DMS 273 treated with DMSO at 0.1 percent for 48 hours (cell line): ENCODE measurements at regions not wholly inside any gene's neighbourhood (a gene's known extent, or its start where the extent isn't known, plus 50 kb on each side); places are given as distances from the start of the nearest gene placed in this dataset.

Experiments
- DNase-seq: peaks from one replicate; lab custom pipeline; 2025; lab: John Stamatoyannopoulos, UW

DNA sequence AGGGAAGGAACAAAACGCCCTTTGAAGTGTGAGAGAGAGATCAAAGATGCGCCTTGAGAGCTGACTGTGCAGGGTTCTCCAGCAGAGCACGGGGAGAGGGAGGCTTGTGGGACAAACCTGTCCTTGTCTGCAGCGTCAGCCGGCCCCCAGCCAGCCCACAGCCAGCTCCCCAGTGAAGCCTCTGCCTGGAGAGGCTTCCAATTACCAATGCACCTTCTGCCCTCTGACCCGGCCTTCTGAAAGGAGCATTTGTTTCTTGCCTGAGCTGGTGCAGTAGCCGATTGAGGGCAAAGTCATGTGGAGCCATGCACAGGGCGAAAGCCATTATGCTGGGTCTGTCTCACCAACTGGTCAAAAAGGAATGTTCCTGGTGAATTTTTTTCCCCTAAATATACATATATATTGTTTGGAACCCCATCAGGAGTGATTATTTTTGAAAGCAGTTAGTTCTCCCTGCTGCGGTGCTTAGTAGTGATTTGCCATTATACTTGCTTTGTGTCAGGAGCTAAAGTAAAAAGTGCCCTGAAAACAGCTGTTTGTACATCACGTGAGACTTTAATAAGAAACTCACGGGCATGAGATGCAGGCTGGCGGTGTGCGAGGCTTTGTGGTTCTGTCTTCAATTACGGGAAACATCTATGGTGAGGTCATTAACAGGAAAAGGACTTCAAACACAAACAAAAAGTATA, 268.6 kb downstream of the KLF6 start:
- no peak for DNase-seq

DNA sequence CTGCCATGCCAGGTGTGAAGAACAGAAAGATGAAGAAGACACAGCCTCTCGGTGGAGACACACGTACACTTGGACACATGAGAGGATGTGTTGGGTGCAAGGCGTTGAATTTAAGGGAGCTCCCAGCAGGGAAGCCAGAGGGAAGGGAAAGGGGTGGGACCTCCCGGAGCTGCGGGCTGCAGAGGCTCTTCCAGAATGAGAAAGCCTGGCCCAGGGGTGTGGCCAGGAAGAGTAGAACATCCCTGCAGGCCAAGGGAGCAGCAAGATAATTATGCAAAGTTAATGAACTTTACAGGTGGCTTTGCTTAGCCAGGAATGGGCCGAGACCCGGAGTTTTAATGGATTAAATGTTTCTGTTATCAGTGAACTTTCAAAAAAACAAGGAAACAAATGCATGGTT, 270.3 kb downstream of the KLF6 start:
- no peak for DNase-seq

DNA sequence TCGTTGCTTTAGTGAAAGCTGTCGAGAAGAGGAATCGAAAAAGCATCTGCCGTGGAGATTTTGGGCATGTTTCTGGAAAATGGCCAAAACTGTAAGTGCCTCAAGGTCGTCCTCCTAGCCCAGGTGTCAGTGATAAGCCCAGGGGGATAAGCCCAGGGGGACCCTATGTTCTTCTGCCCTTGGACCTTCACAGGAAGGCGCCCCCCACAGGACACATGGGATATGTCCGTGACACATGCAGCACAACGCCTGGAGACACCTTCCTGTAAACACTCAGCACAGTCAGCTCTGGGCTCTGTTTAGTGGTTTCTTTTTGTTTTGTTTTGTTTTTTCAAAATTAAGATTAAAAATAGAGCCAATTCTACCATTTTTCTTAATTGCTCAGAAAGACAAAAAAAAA, 272.7 kb downstream of the KLF6 start:
- DNase-seq = no peak

DNA sequence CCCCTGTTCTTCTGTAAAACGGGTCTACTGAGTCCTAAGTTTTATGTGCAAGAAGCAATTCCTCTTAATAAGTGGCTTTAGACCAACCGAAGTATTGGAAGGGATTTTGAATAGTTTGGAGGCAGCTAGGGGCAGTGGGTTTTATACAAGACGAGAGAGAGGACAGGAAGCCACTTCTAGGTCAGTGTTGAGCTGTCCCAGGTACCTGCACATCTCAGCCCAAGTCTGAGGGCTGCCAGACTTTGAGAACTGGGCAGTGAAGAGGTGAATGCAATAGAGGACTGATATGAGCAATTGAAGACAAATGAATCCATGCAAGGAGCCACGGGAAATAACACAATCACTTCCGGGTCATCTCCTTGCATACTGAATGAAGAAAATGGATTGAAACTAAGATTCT, 273.5 kb downstream of the KLF6 start:
- no peak for DNase-seq

DNA sequence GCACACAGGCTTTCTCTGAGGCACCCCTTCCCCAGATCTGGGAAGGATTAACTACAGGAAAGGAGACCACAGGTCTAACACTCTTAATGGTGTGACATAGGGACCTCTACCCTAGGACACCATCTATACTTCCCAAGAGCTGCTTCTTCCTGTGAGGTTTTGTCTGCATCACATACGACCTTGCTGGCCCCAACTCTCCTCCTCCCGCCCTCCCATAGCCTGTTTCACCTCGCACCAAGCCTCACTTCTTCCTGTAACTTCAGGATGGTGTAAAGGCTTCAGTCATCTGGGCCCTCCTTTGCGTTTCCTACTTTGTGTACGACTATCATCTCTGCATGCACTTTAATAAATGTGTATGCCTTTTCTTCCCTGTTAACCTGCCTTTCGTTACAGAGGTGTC, 274.3 kb downstream of the KLF6 start:
- DNase-seq = no peak

DNA sequence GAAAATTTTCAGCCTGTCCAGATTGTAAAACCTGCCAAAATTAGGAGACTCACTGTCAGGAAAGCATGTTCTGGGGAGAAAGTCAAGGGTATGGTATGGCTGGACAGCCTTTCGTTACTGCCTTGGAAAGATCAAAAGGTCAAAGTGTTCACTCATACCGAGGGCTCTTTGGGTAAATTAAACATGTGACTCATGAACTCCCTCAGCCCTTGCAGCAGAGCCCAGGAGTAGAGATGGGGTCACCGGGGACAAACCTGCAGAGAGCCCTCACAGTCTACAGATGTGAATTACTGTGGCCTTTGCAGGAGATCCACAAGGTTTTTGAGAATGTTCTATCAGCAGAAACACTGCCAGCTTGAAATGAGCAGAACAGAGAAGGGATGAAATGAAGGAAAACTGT, 275.7 kb downstream of the KLF6 start:
- DNase-seq = no peak

DNA sequence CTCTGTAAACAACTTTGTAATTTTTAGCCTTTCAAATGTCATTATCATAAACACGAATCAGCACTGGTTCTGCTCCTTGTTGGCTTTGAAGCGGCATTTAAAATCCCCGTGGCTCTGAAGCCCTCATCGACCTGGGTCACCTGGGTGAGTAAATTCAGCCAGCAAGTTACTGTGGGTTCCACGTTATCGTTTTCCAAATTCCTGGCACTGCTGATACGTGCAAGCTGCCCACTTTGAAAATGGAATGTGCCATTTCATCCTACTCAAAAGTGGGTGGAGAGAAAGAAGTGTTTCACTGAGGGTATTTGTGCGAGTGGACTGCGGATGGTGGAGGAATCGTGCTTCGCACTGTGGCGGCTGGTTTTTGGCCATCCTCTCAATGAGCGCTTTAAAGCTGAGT, 281.7 kb downstream of the KLF6 start:
- DNase-seq = no peak

DNA sequence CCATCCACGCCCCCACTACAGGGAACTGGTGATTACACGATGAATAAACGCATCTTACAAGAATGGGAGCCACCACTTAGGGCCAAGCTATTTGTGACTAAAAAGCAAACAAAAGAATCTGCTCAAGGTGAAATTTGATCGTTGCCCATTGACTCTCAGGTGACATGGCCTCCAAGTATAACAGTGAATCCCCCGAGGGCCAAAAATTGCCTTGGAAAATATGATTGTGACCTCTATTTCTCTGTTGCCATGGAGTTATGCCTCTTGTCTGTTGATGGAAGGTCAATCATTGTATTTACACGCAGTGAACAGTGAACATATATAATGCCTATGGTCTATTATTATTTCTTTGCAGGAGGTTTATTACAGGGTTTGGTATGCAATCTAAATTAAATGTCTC, 282.3 kb downstream of the KLF6 start:
- no peak for DNase-seq

DNA sequence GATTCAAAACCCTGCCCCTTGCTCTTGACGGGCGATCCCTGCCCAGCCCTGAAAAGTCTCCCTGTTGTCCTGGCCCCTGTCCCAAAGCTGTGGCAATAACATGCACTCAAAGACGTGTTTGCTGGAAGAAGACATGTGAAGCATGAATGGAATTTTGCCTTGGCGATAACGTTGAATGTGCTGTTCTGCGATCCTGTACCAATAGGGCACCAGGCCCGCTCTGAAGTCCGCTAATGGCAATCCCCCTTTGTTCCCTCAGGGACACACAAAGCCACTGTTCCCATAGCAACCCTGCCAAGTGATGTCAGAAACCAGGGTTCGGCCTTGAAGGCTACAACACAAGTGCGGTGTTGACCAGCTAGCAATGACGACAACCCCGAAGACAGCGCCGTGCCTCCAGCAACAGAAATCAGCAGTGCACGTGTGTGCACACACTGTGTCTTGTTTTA, 284.6 kb downstream of the KLF6 start:
- DNase-seq = no peak

DNA sequence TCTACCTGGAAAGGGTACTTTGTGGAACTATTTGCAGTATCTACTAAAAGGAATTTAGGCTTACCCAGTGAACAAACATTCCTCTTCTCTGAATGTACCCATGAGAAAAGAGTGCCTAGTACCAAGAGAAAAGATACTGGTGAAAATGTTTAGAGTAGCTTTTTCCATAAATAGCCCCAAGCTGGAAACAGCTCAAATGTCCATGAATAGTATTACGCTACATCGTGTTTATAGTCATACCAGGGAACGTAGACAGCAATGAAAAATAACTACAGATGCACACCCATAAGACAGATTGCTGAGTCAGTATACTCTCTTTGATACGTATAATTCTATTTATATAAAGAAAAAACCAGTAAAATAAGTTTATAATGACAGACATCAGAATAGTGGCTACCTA, 285.9 kb downstream of the KLF6 start:
- DNase-seq = no peak

DNA sequence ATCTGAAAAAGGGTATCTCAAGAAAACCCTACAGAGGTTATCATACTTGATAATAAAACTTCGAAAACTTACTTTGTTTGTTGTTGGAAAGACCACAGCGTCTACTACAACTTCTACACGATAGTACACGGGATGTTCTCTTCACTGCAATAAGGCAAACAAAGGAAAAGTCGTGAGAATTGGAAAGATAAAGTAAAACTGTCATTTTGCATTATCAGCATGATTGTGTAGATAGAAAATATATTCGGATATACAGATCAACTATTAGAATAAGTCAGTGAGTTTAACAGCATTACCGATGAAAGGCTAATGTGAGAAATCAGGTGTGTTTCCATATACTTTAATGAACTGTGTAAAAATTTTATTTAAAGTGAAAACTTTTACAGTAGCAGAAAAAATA, 287.4 kb downstream of the KLF6 start:
- DNase-seq = no peak

DNA sequence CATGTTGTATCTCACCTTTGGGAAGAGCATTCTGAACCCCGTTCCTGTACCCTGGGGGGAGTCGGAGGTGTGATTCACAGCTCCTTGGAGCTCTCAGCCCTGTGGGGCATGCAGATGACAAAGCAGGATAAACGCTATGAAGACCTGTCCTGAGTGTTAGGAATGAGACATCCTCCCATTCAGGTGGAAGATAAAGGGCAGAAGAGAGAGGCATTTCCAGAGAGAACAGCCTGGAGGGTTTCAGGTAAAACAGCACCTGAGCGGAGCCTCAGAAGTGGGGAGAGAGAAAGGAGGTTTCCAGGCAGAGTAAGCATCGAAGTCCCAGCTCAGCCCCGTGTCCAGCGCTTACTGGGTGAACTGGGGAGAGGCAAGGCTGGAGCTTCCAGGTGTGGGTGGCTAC, 288.9 kb downstream of the KLF6 start:
- DNase-seq = no peak

DNA sequence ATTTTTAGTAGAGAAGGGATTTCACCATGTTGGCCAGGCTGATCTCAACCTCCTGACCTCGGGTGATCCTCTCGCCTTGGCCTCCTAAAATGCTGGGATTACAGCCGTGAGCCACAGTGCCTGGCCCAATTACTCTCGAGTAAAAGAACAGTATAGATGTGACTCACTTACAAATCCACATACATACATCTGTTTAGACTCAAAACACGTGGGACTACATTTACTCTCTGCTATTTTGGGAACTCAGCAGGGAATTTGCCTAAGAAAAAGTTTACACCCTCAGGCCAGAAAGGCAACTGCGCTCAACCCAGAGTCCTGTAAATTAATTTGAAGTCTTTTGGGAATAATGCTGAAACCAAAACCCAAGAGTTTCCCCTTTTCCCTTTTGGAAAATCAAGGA, 289.7 kb downstream of the KLF6 start:
- DNase-seq = no peak

DNA sequence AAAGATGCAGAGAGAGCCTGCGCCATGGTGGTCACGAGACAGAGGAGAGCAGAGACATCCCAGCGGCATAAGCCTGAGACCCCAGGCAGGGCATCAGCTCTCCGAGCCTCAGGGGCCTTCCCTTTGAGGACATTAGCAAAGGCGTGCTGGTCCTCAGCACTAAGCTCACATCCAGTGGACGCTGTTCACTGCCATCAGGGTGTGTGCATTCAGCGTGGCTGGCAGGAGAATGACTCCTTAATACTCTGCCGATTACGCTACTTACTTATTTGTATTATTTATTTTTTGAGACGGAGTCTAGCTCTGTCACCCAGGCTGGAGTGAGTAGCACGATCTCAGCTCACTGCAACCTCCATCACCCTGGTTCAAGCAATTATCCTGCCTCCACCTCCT, 290.2 kb downstream of the KLF6 start:
- no peak for DNase-seq

DNA sequence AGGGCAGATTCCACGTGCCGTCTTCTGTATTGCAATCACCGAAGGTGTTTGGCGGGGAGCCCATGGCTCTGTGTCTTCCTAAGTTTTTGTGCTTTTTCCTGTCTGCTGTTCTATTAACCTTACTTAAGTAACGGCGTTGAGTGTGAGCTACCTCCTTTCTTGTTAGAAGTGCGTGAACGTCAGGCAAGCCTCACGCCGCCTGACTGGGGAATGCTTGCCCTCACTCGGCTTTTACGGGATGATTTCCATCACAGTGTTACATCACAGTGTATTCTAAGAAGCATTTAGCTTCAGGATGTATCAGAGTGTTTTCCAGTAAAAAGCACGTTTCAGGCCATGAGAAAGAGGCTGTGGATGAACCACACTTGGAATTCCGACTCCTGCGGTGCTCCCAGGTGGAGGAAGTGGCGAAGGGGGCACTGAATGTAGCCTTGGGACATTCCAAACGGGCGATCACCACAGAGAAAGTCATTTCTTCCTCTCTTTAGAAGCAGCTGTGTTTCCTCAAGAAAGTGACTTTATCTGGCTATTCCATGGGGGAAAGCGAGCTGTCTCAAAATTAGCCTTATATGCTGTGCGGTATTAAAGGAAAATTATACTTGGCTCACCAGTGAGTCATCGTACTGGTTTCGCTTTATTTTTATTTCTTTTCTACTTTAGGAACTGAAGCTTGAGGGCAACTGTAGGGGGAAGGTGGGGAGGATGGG, 290.7 kb downstream of the KLF6 start:
- no peak for DNase-seq

DNA sequence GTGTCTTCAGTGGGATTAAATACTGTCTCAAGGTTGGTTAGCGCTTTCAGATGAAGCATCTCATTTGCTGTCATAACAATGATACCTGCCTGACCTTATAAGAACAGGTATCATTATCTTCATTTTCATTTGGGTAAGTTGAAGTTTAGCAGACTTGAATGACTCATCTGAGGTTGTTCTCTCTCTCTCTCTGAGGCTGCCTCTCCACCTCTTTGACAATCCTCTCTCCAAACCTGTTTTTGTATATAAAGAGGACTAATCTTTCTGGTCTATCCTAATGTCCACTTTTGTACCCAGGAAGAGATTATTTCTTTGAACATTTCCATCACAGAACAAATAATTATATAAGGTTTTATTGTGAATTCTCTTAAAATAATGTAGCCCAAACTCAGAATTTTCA, 291.4 kb downstream of the KLF6 start:
- DNase-seq = no peak

DNA sequence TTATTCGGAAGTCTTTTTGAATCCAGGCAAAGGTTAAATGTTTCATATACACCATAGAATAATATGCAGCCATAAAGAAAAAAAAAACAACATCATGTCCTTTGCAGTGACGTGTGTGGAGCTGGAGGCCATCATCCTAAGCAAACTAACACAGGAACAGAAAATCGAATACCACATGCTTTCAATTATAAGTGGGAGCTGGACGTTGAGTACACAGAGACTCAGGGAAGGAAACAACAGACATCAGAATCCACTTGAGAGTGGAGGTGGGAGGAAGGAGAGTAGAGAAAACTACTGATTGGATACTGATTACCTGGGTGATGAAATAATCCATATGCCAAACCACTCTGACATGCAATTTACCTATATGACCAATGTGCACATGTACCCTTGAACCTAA, 293.4 kb downstream of the KLF6 start:
- DNase-seq = no peak

DNA sequence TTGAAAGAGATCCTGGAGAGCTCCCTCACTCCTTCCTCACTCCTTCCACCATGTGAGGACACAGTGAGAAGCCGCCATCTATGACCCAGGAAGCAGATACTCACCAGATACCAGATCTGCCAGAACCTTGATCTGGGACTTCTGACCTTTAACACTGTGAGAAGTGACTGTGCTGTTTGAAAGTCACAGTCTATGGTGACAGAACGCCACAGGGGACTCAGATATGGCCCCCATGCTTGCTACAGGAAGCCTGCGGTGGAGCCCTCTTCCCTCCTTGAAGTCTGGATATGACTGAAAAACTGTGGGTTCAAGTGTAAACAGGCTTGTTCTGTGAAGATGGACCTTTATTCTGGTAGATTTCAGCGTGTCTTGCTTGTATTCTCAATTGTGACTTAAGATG, 297.8 kb downstream of the KLF6 start:
- DNase-seq = no peak

DNA sequence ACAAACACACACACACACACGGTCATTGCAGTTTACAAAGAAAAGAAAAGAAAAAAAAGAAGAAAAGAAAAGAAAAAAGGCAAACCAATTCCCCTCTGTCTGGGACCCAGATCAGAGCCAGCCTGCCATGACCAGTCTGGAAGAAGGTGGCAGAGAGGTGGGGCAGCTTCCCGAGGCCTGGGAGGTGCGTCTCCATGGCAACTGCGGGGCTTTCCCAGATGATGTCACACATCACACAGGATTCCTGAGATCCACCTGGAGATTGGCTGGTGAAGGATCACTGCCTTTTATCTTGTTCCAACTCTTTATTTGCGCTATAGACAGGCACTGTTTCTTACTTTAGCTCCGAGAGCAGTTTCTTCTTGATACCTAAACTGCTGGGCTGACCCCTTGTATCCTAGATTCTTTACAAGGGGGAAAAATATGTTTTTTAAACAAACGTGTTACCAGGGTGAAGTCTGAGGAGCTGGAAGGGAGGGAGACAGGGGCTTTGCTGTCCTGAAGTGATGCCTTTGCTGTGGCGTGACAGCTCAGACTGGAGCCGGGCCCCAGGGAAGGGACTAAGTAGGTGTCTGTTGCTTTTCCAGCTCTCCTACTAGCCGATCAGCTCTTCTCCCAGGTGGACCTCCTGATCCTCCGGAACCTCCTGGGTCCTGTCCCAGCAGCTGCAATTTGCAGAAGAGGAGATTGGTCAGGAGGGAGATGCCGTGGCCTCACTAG, 298.5 kb downstream of the KLF6 start:
- DNase-seq = no peak

DNA sequence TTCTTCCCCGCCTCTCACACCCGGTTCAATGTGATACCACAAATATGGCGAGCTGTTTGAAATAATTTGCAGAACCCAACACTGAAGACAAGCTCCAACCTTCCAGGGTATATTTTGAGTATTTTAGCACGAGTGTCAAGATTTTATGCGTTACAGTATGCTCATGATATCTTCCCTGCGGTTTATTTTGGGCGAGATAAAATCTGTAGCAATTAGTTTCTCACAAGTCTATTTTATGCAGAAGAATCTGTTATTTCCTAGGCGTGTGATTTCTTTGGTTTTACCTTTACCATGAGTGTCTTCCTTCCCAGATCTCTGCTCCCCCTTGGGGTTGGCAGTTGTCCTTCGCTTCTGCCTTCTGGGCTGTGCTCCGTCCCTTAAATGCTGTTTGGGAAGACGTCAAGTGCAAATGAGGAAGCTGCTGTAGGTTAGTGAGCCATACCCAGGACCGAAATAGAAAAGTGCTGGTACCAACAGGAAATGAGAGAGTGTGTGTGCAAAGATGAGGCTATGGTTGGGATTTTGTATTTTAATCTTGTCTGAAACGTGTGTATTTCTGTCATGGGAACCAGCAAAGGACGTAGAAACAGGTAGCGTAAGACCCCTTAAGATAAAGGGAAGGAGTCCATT, 299.8 kb downstream of the KLF6 start:
- DNase-seq = no peak

DNA sequence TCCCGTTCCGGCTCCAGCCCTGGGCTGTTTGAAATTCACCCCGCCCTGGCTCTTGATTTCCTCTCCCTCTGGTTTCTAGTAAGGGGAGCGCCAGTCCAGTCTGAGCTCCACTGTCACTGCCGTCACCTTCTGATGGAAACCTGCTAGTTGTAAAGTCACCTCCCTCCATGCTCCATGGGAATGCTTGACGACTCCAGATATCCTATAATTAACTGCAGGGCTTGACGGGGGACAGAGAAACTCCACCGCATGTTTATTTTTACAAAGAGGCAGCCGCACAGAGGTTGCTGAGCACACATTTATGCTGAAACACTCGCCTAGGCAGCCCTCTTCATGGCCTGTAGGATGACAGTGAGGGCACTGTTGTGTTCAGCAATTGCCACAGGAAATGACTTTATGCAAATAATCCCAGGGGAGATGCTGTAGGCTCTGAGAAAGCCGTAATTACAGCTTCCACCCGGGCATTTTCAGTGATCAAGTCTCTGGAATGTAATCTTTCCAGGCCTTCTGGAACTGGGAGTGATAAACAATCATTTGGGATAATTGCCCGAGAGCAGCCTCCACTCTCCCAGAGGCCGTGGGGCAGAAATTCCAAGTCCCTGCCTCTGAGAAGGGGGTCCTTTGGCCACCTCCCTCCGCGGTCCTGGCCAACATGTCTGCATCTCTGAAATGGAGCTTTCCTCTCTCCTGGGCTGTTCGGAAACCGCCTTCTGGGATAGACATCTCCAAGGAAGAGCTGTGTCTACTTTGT, 300.5 kb downstream of the KLF6 start:
- DNase-seq = no peak
